Body of pancreas (tissue), 4 donors: ENCODE measurements at regions not wholly inside any gene's neighbourhood (a gene's known extent, or its start where the extent isn't known, plus 50 kb on each side); places are given as distances from the start of the nearest gene placed in this dataset.

Experiments
- ATAC-seq: fragments of 150-250 bp; one replicate; pipeline ENCODE4 v1.9.1; 2016
- DNase-seq, 4 donors: peaks; one replicate each; pipeline ENCODE4 v3.0.0-alpha.2; 2019
- H3K27ac ChIP-seq, 4 donors: fragments of 200-600 bp; sonication (generic); 1 replicate in 3 of 4; 2 replicates in 1 of 4; pipeline versions ENCODE4 v1.5.1 to v1.6.1; 2016 to 2019; ENCODE audit warnings: mild to moderate bottlenecking in 1 of 4, mixed read lengths in 1 of 4, moderate library complexity in 1 of 4
- H3K27me3 ChIP-seq, 2 donors: fragments of 200-600 bp; sonication (generic); one replicate each; pipeline ENCODE4 v1.6.0; 2016; ENCODE audit warnings: mild to moderate bottlenecking in 1 of 2
- H3K36me3 ChIP-seq, 2 donors: fragments of 200-600 bp; sonication (generic); replicated peaks in 1 of 2; 2 replicates each; pipeline ENCODE4 v1.5.1; 2016; ENCODE audit warnings: low read depth in 2 of 2; ENCODE audit not compliant: insufficient read depth in 1 of 2
- H3K4me1 ChIP-seq: fragments of 200-600 bp; sonication (generic); one replicate; pipeline ENCODE4 v1.6.0; 2016
- H3K4me3 ChIP-seq, 2 donors: fragments of 200-600 bp; sonication (generic); 1 replicate in 1 of 2; 2 replicates in 1 of 2; pipeline ENCODE4 v1.5.1; 2016 to 2019
- H3K9me3 ChIP-seq, 3 donors: fragments of 200-600 bp; sonication (generic); 1 replicate in 2 of 3; 2 replicates in 1 of 3; pipeline ENCODE4 v1.5.1; 2016
- POLR2A ChIP-seq, 3 donors: fragments of 450-650 bp; IDR thresholded peaks; one replicate each; pipeline ENCODE4 v1.6.1; 2016; ENCODE audit warnings: antibody characterized with exemption in 3 of 3, mild to moderate bottlenecking in 2 of 3
- WGBS, 2 donors: methylation state at CpG; one replicate each; pipeline ENCODE4 v1.1.5; 2017; 5-methylcytosine and 5-hydroxymethylcytosine counted together
- intact Hi-C: fragments of 100-400 bp; cut with DNase I; formaldehyde crosslinking; loops from one replicate; pipeline ENCODE4 v1.15.1; 2023
- TF ChIP-seq, protein P1 (sequence below), 7 experiments: fragments of 450-650 bp in 4 of 7; fragments of 200-600 bp in 3 of 7; sonication (generic) in 3 of 7; IDR thresholded peaks; one replicate each; pipeline ENCODE4 v1.5.1; 2016 to 2019; ENCODE audit warnings: antibody characterized with exemption in 7 of 7

DNA sequence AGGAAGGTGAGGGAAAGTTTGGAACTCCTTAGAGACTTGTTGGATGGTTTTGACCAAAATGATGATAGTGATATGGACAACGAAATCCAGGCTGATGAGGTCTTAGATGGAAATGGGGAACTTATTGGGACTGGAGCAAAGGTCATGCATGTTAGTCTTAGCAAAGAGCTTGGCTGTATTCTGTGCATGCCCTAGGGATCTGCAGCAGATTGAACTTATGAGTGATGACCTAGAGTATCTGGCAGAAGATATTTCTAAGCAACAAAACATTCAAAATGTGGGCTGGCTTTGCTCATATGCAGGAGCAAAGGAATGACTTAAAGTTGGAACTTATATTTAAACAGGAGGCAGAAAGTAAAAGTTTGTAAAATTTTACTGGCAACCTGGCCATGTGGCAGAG lies 489.3 kb upstream of the DIPK2B start:
- H3K27me3 ChIP-seq: no peaks in the 10 kb centered on the region
- DNase-seq (no peak), ATAC-seq (no peak)
- no peak overlapping the region for H3K27ac ChIP-seq
- H3K4me1 ChIP-seq: no peaks in the 10 kb centered on the region
- TF ChIP-seq POLR2A (IDR thresholded peaks at IDR 0.05): no peak
- TF ChIP-seq, protein P1, sequence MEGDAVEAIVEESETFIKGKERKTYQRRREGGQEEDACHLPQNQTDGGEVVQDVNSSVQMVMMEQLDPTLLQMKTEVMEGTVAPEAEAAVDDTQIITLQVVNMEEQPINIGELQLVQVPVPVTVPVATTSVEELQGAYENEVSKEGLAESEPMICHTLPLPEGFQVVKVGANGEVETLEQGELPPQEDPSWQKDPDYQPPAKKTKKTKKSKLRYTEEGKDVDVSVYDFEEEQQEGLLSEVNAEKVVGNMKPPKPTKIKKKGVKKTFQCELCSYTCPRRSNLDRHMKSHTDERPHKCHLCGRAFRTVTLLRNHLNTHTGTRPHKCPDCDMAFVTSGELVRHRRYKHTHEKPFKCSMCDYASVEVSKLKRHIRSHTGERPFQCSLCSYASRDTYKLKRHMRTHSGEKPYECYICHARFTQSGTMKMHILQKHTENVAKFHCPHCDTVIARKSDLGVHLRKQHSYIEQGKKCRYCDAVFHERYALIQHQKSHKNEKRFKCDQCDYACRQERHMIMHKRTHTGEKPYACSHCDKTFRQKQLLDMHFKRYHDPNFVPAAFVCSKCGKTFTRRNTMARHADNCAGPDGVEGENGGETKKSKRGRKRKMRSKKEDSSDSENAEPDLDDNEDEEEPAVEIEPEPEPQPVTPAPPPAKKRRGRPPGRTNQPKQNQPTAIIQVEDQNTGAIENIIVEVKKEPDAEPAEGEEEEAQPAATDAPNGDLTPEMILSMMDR (IDR thresholded peaks at IDR 0.05): no peak
- H3K4me3 ChIP-seq: no peak overlapping the region
- H3K9me3 ChIP-seq: no peaks in the 10 kb centered on the region
- 38 to 79% methylated on average over 1 of the region's 1 CpG for WGBS, 2 donors
- intact Hi-C loops: no loop called here
- no peaks in the 10 kb centered on the region for H3K36me3 ChIP-seq

DNA sequence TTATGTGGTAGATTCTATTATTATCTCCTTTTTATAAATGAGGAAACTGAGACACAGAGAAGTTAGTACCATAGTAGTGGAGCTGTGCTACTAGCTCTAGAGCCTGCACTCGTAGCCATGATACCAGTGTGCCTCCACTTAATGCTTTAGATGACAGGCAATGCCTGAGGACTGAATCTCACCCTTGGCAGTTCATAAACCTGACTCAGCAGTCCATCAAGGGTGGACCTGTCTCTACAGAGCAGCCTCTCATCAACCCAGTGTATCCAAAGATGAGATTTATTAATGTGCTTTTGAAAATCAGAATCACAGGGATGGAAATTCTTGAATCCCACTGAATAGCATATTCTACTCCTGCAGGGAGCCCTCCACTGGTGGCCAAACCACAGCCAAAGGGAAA lies 483.2 kb upstream of the DIPK2B start:
- TF ChIP-seq POLR2A (IDR thresholded peaks at IDR 0.05): no peak
- intact Hi-C loops: no loop called here
- no peak for ATAC-seq
- no peak for DNase-seq
- Histone ChIP-seq H3K9me3 (no peaks in the 10 kb centered on the region), H3K36me3 (no peaks in the 10 kb centered on the region), H3K27ac (no peak overlapping the region), H3K4me1 (no peaks in the 10 kb centered on the region), H3K27me3 (no peaks in the 10 kb centered on the region), H3K4me3 (no peak overlapping the region)
- WGBS, 2 donors: 33% methylated on average over 1 of the region's 1 CpG; no CpG with 5 or more reads in 1 of the 2 donors

DNA sequence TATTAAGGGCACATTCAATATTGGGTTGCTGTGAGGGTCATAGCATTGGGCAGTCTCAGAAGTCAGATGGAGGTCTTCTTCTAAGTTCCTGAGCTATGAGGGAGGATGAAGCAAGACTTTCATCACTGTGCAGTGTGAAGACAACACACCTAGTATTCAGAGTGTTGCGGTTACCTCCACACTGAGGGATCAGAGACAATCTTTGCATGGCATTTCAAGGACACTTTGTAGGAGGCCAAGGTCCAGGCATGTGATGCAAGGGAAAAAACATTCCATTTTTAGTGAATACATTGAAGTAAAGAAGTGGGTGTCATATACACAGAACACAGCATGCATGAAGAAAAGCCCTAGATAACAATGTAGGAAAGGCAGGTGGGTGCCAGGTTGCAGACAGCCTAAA lies 481.2 kb upstream of the DIPK2B start:
- intact Hi-C loops: no loop called here
- H3K27ac ChIP-seq: no peak overlapping the region
- H3K27me3 ChIP-seq: no peaks in the 10 kb centered on the region
- WGBS, 2 donors: 50 to 100% methylated on average over 1 of the region's 1 CpG
- TF ChIP-seq POLR2A (IDR thresholded peaks at IDR 0.05): no peak
- TF ChIP-seq, protein P1 (IDR thresholded peaks at IDR 0.05): no peak
- no peaks in the 10 kb centered on the region for H3K4me1 ChIP-seq
- no peaks in the 10 kb centered on the region for H3K9me3 ChIP-seq
- no peak overlapping the region for H3K4me3 ChIP-seq
- H3K36me3 ChIP-seq: no peaks in the 10 kb centered on the region
- no peak for ATAC-seq
- no peak for DNase-seq

DNA sequence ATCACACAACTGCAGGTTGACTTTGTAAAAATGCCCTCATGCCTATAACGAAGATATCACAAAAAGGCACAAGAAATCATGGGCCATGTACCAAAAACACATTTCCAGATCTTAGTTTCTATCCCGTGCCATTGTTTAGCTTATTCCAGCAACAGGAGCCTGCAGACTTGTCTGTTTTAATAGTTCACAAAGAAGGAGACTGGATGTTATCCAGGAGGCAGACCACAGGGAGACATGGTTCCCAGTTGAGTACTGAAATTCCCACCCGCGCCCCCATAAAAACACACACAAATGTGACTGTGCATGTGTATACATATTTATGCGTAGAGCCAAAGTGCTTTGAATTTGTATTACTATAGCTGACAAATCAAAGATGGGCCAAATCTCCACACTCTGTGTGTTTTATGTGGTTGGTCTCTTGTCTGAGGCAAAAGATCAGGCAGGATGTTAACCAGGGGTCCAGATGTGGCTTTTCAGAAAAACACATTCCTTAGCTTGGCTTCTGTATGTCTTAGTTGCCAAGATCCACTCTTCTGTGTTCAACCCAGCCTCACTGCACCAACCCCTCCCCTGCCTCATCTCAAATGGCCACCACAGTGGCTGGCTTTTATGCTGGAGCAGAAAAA lies 469.2 kb upstream of the DIPK2B start:
- intact Hi-C loops: no loop called here
- H3K27ac ChIP-seq: no peak overlapping the region
- no peak overlapping the region for H3K4me3 ChIP-seq
- no peaks in the 10 kb centered on the region for H3K27me3 ChIP-seq
- H3K4me1 ChIP-seq: no peaks in the 10 kb centered on the region
- DNase-seq: no peak
- TF ChIP-seq, protein P1 (IDR thresholded peaks at IDR 0.05): no peak
- TF ChIP-seq POLR2A (IDR thresholded peaks at IDR 0.05): no peak
- 71 to 77% methylated on average over 5 of the region's 5 CpGs for WGBS, 2 donors
- no peaks in the 10 kb centered on the region for H3K36me3 ChIP-seq
- H3K9me3 ChIP-seq: no peaks in the 10 kb centered on the region
- ATAC-seq: no peak

DNA sequence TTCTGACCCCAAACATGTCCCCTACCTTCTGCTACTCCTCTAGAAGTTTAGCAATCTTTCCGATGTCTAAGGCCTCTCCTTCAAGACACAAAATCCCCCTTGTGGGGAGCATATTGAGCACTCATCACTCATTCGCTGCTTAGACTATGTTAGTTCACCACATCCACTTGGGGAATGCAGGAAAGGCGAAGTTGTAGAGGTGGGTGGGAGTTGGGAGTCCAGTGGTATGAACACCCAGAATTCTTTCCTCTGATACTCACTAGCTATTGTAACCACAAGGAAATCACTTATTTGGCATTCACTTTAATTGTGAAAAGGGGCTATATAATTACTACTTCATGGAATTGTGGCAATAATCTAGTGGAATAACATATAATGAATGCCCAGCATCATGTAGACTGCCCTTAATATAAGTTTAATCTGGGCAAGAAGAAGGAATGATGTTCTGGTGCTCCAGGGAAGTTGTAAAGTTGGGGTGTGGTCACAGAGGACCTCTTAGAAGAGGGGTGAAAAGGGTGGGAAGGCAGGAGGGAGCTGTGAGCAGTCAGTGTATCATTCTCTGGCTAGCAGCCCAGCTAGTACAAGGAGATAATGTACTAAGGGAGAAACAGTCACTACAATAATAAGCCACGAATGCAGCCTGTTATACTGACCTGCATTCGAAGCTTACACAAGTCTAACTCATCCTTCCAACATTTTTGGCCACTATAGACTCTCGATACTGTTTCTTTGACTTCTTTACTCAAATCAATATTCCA lies 468.2 kb upstream of the DIPK2B start:
- no peak for ATAC-seq

More for the DNA sequence above, 468.2 kb upstream of the DIPK2B start:
- no peaks in the 10 kb centered on the region for H3K27me3 ChIP-seq
- H3K4me1 ChIP-seq: no peaks in the 10 kb centered on the region
- intact Hi-C loops: no loop called here
- no peak overlapping the region for H3K27ac ChIP-seq
- H3K9me3 ChIP-seq: no peaks in the 10 kb centered on the region
- no peak for DNase-seq
- 59 to 66% methylated on average over 6 of the region's 6 CpGs for WGBS, 2 donors
- no peak for TF ChIP-seq POLR2A (IDR thresholded peaks at IDR 0.05)
- TF ChIP-seq, protein P1 (IDR thresholded peaks at IDR 0.05): no peak
- H3K36me3 ChIP-seq: no peaks in the 10 kb centered on the region
- H3K4me3 ChIP-seq: no peak overlapping the region
